ENCODE measurements at regions not wholly inside any gene's neighbourhood (a gene's known extent, or its start where the extent isn't known, plus 50 kb on each side); places are given as distances from the start of the nearest gene placed in this dataset.
"Not testable (repeated sequence)": the region's sequence is repeated elsewhere in the genome, so short reads cannot be mapped to it uniquely, and the experiment has no call there.

- Histone ChIP-seq H3F3A (ENCODE audit: control insufficient read depth, insufficient read depth) (no peaks in the 10 kb centered on the region), H3K36me3 (ENCODE audit: control insufficient read depth, low read length) (no peaks in the 10 kb centered on the region), H3K4me2 (ENCODE audit: low read length) (no peak overlapping the region), H3K79me2 (ENCODE audit: control insufficient read depth, low read length) (no peaks in the 10 kb centered on the region), H3K9me3 (ENCODE audit: control insufficient read depth, insufficient read depth, low read length) (no peaks in the 10 kb centered on the region), H3K27me3 (ENCODE audit: control insufficient read depth, low read length) (no peaks in the 10 kb centered on the region), H3K27ac (ENCODE audit: low read depth, low read length) (no peak overlapping the region), H3K4me3 (ENCODE audit: low read length) (no peak overlapping the region), H3K4me1 (ENCODE audit: control insufficient read depth, low read length) (no peaks in the 10 kb centered on the region), H3K9me2 (replicated peaks; ENCODE audit: control insufficient read depth, low read length) (no peaks in the 10 kb centered on the region), H4K20me1 (ENCODE audit: control insufficient read depth, insufficient read depth, low read depth, low read length) (no peaks in the 10 kb centered on the region)
- TF ChIP-seq EZH2phosphoT487 (IDR thresholded peaks at IDR 0.05; ENCODE audit: borderline replicate concordance, low read length), result no peak
- TF ChIP-seq, protein P1, sequence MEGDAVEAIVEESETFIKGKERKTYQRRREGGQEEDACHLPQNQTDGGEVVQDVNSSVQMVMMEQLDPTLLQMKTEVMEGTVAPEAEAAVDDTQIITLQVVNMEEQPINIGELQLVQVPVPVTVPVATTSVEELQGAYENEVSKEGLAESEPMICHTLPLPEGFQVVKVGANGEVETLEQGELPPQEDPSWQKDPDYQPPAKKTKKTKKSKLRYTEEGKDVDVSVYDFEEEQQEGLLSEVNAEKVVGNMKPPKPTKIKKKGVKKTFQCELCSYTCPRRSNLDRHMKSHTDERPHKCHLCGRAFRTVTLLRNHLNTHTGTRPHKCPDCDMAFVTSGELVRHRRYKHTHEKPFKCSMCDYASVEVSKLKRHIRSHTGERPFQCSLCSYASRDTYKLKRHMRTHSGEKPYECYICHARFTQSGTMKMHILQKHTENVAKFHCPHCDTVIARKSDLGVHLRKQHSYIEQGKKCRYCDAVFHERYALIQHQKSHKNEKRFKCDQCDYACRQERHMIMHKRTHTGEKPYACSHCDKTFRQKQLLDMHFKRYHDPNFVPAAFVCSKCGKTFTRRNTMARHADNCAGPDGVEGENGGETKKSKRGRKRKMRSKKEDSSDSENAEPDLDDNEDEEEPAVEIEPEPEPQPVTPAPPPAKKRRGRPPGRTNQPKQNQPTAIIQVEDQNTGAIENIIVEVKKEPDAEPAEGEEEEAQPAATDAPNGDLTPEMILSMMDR (IDR thresholded peaks at IDR 0.05; ENCODE audit: low read depth, low read length, poor library complexity, severe bottlenecking), result no peak
Measured at GRCh38 chr11:106523171-106523570, 445.7 kb downstream of the AASDHPPT start.

DNA sequence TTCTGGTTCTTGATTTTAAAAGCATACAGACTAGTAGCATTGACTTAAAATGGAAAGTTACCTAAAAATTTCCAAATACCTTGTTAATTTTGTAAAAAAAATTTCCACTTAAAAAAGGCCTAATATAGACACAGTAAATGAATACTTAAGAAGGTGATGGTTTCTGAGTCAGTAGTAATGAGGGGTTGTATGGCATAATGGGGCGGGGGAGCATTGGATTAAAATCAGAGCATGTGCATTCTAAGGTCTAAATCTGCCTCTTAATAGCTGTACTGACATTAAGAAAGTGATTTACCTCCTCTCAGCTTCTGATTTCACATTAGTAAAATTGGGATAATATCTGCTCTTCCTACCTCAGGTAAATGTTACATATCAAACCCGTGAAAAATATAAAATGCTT lies 446.5 kb downstream of the AASDHPPT start:
- H3K36me3 ChIP-seq (ENCODE audit: control insufficient read depth, low read length), result no peaks in the 10 kb centered on the region

GRCh38 chr11:106524436-106524835 lies 447.0 kb downstream of the AASDHPPT start:
- Histone ChIP-seq H3K4me3 (ENCODE audit: low read length) (no peak overlapping the region), H3K9me3 (ENCODE audit: control insufficient read depth, insufficient read depth, low read length) (no peaks in the 10 kb centered on the region), H3K4me1 (ENCODE audit: control insufficient read depth, low read length) (no peaks in the 10 kb centered on the region), H3K9me2 (replicated peaks; ENCODE audit: control insufficient read depth, low read length) (no peaks in the 10 kb centered on the region), H4K20me1 (ENCODE audit: control insufficient read depth, insufficient read depth, low read depth, low read length) (no peaks in the 10 kb centered on the region), H3K36me3 (ENCODE audit: control insufficient read depth, low read length) (no peaks in the 10 kb centered on the region), H3K79me2 (ENCODE audit: control insufficient read depth, low read length) (no peaks in the 10 kb centered on the region), H3K27me3 (ENCODE audit: control insufficient read depth, low read length) (no peaks in the 10 kb centered on the region), H3K4me2 (ENCODE audit: low read length) (no peak overlapping the region), H3F3A (ENCODE audit: control insufficient read depth, insufficient read depth) (no peaks in the 10 kb centered on the region), H3K27ac (ENCODE audit: low read depth, low read length) (no peak overlapping the region)
- TF ChIP-seq, protein P1 (IDR thresholded peaks at IDR 0.05; ENCODE audit: low read depth, low read length, poor library complexity, severe bottlenecking), result no peak
- no peak for TF ChIP-seq EZH2phosphoT487 (IDR thresholded peaks at IDR 0.05; ENCODE audit: borderline replicate concordance, low read length)

More for the DNA sequence above, 446.5 kb downstream of the AASDHPPT start:
- Histone ChIP-seq H3F3A (ENCODE audit: control insufficient read depth, insufficient read depth) (no peaks in the 10 kb centered on the region), H3K79me2 (ENCODE audit: control insufficient read depth, low read length) (no peaks in the 10 kb centered on the region), H3K27me3 (ENCODE audit: control insufficient read depth, low read length) (no peaks in the 10 kb centered on the region), H3K4me1 (ENCODE audit: control insufficient read depth, low read length) (no peaks in the 10 kb centered on the region), H4K20me1 (ENCODE audit: control insufficient read depth, insufficient read depth, low read depth, low read length) (no peaks in the 10 kb centered on the region), H3K4me2 (ENCODE audit: low read length) (no peak overlapping the region), H3K4me3 (ENCODE audit: low read length) (no peak overlapping the region), H3K27ac (ENCODE audit: low read depth, low read length) (no peak overlapping the region), H3K9me2 (replicated peaks; ENCODE audit: control insufficient read depth, low read length) (no peaks in the 10 kb centered on the region), H3K9me3 (ENCODE audit: control insufficient read depth, insufficient read depth, low read length) (no peaks in the 10 kb centered on the region)
- TF ChIP-seq, protein P1 (IDR thresholded peaks at IDR 0.05; ENCODE audit: low read depth, low read length, poor library complexity, severe bottlenecking), result no peak
- no peak for TF ChIP-seq EZH2phosphoT487 (IDR thresholded peaks at IDR 0.05; ENCODE audit: borderline replicate concordance, low read length)

- not testable (repeated sequence) for H3F3A ChIP-seq (ENCODE audit: control insufficient read depth, insufficient read depth); H3K79me2 ChIP-seq (ENCODE audit: control insufficient read depth, low read length); H4K20me1 ChIP-seq (ENCODE audit: control insufficient read depth, insufficient read depth, low read depth, low read length); H3K9me3 ChIP-seq (ENCODE audit: control insufficient read depth, insufficient read depth, low read length); H3K4me3 ChIP-seq (ENCODE audit: low read length); H3K4me1 ChIP-seq (ENCODE audit: control insufficient read depth, low read length); H3K36me3 ChIP-seq (ENCODE audit: control insufficient read depth, low read length); H3K27ac ChIP-seq (ENCODE audit: low read depth, low read length); H3K9me2 ChIP-seq (replicated peaks; ENCODE audit: control insufficient read depth, low read length); H3K4me2 ChIP-seq (ENCODE audit: low read length); H3K27me3 ChIP-seq (ENCODE audit: control insufficient read depth, low read length)
Measured at GRCh38 chr11:106531648-106532047, 454.2 kb downstream of the AASDHPPT start.
